Lower leg skin (tissue), 4 donors: ENCODE measurements at regions not wholly inside any gene's neighbourhood (a gene's known extent, or its start where the extent isn't known, plus 50 kb on each side); places are given as distances from the start of the nearest gene placed in this dataset.
A peak's percentile ranks its signal among the peaks of the same experiment; 100 is the strongest.

Experiments
- DNase-seq, 2 donors: peaks; one replicate each; pipeline ENCODE4 v3.0.0-alpha.2; 2019; ENCODE audit warnings: low spot score in 2 of 2
- H3K4me3 ChIP-seq: fragments of 200-600 bp; sonication (generic); 2 replicates; pipeline ENCODE4 v1.5.1; 2017; ENCODE audit warnings: mild to moderate bottlenecking, low read depth; ENCODE audit not compliant: poor library complexity, severe bottlenecking
- CTCF ChIP-seq, 3 donors: fragments of 450-650 bp; IDR thresholded peaks; one replicate each; pipeline ENCODE4 v1.5.1; 2016; ENCODE audit warnings: antibody characterized with exemption in 3 of 3, mild to moderate bottlenecking in 3 of 3, moderate library complexity in 2 of 3
- POLR2A ChIP-seq, 2 donors: fragments of 450-650 bp; IDR thresholded peaks; one replicate each; pipeline ENCODE4 v1.6.1; 2016 to 2017; ENCODE audit warnings: antibody characterized with exemption in 2 of 2, mild to moderate bottlenecking in 1 of 2, moderate library complexity in 1 of 2
- WGBS, 2 donors: methylation state at CpG; one replicate each; pipeline ENCODE4 v1.1.5; 2018; 5-methylcytosine and 5-hydroxymethylcytosine counted together
- intact Hi-C: fragments of 100-400 bp; cut with DNase I; formaldehyde crosslinking; loops from one replicate; pipeline ENCODE4 v1.15.0; 2023; ENCODE audit warnings: low total_unique reads

DNA sequence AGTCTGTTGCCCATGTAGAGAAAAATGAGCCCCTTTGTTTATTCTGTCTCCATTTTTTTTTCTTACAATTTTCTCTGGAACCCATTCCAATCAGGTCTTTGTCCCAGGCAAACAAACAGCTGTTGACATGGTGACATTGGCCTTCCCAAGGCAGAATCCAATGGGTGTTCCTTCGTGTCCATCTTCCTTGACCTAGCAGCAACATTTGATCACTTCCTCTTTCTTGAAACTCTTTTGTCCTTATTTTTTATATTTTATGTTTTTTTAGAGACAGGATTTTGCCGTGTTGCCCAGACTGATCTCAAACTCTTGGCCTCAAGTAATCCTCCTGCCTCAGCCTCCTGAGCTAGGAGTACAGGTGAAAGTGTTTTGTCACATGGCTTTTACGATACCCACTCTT is 65.4 kb upstream of the CACNA1E start:
- intact Hi-C loops, result no loop called here
- TF ChIP-seq POLR2A (IDR thresholded peaks at IDR 0.05) (no peak), CTCF (IDR thresholded peaks at IDR 0.05) (no peak)
- 71 to 76% methylated on average over 3 of the region's 3 CpGs for WGBS, 2 donors

DNA sequence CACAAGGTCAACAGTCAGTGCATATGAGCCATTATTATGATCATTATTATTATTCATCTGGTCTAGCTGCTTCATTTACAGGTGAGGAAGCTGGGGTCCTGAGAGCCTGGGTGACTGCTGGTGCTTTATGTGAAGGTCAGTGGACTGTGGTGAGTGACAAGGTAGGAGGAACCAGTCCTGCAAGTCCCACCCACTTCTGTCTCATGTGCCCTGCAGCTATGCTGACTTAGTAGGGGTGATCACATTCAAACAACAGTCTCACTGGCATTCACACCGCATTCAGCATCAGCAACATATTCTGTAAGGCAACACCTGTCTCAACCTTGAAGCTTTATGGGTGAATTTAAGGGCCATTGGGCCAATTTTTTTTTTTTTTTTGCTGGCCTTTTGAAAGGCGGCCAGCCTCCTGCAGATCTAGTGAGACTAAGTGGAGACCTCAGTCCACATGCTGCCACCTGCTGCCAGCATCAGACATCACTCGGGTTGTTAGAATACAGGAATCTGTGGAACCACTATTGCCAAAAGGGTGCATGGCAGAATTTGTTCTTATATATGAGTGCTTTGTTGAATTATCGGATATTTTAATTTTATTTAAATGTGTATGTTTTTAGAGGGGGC is 59.9 kb upstream of the CACNA1E start:
- peak in 1 of 2 donors; percentile 40 for DNase-seq
- intact Hi-C loops, result no loop called here
- H3K4me3 ChIP-seq, result no peak overlapping the region
- WGBS, 2 donors, result 31 to 38% methylated on average over 4 of the region's 4 CpGs
- TF ChIP-seq POLR2A (IDR thresholded peaks at IDR 0.05) (no peak), CTCF (IDR thresholded peaks at IDR 0.05) (no peak)

More for the DNA sequence above, 65.4 kb upstream of the CACNA1E start:
- H3K4me3 ChIP-seq, result no peak overlapping the region
- no peak for DNase-seq

DNA sequence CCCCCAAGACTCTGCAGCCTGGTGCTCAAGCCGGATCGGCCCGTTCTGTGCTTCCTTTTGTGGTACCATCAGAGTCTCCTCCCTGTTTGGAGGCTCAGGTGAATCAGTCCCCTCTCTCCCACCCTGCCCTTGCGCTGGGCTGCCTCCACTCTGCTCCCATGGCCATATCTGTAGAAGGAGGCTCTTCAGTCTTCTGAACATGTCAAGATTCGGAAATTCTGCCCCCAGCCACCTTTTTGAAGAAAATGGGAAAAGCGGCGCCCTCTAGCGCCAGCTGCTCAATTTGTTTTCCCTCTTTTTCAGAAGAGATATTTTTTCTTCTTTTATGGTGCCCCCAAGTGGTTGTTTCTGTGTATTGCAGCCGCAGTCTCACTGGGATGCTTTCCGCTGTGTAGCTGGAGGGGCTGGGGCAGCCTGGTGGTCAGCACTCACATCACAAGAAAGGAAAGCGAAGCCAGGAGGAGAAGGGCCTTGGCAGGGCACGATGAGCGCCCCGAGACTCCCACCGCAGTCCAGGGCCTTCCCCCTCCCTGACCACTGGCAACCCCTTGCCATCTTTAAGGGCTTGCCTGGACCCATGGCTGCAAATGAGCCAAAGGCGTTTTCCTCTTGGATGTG is 58.4 kb upstream of the CACNA1E start:
- DNase-seq, result peak; percentile 43 to 89
- 10 to 12% methylated on average over 16 of the region's 16 CpGs for WGBS, 2 donors
- intact Hi-C loops, result loop anchor here (5.0 kb wide), 1 partner anchor 233 kb away; no protein-coding TSS in a partner anchor
- TF ChIP-seq CTCF (IDR thresholded peaks at IDR 0.05) (peak in 1 of 3 donors; percentile 64), POLR2A (IDR thresholded peaks at IDR 0.05) (no peak)
- no peak overlapping the region for H3K4me3 ChIP-seq

DNA sequence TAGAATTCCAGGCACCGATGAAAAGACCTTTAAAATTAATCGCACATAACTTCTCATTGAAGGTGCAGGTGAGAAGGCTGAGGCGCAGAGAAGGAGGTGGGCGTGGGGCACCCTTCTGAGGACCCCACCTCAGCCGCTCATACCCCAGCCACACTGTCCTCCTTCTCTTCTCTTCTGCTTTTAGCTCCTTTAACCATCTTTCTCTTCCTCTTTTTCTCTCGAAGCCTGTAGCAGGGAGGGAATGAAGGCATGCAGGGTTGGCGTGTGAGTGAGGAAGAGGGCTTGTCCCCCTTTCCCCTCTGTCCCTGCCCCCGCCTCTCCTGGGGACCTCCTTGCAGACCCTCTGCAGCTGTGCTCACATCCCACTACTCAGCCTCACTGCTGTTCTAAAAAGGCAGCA is 57.8 kb upstream of the CACNA1E start:
- 70 to 73% methylated on average over 8 of the region's 8 CpGs for WGBS, 2 donors
- TF ChIP-seq POLR2A (IDR thresholded peaks at IDR 0.05), result no peak
- TF ChIP-seq CTCF (IDR thresholded peaks at IDR 0.05), result no peak
- DNase-seq, result no peak
- H3K4me3 ChIP-seq, result no peak overlapping the region
- intact Hi-C loops, result loop anchor here (5.0 kb wide), 1 partner anchor 233 kb away; no protein-coding TSS in a partner anchor

DNA sequence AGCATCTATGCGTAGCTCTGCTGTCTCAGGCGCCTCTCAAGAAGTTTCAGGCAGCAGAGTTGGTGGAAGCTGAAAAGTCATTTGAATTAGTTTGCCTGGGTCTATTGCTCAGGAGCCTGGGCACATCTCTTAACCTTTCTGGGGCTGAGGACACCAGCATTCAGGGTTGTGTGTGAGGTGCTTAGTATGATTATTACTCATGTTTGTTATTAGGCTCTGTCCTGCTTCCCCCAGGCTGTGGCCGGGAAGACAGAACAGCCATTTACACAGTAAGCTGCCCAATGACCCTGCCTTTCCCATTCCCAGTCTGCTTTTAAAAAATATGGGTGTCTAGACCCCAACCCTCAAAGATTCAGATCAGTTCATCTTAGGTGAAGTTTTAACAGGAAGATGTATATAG is 53.9 kb upstream of the CACNA1E start:
- no peak for DNase-seq
- H3K4me3 ChIP-seq, result no peak overlapping the region
- no peak for TF ChIP-seq POLR2A (IDR thresholded peaks at IDR 0.05)
- 94 to 98% methylated on average over 3 of the region's 3 CpGs for WGBS, 2 donors
- intact Hi-C loops, result loop anchor here (5.0 kb wide), 1 partner anchor 237 kb away; no protein-coding TSS in a partner anchor

- intact Hi-C loops, result no loop called here
- no peak overlapping the region for H3K4me3 ChIP-seq
- TF ChIP-seq POLR2A (IDR thresholded peaks at IDR 0.05), result no peak
- TF ChIP-seq CTCF (IDR thresholded peaks at IDR 0.05), result no peak
- no peak for DNase-seq
- 71 to 76% methylated on average over 8 of the region's 8 CpGs for whole genome bisulfite sequencing, 2 donors
Measured at GRCh38 chr1:181430015-181430885, 53.1 kb upstream of the CACNA1E start.
